Adrenal gland (tissue), 5 donors: ENCODE measurements at regions not wholly inside any gene's neighbourhood (a gene's known extent, or its start where the extent isn't known, plus 50 kb on each side); places are given as distances from the start of the nearest gene placed in this dataset.

Experiments
- POLR2A ChIP-seq, 2 donors: fragments of 450-650 bp; IDR thresholded peaks; one replicate each; pipeline ENCODE4 v1.6.1; 2017; ENCODE audit warnings: antibody characterized with exemption in 2 of 2, mild to moderate bottlenecking in 2 of 2, moderate library complexity in 1 of 2
- TF ChIP-seq, protein P1 (sequence below), 6 experiments: fragments of 450-650 bp in 4 of 6; fragments of 200-600 bp in 2 of 6; sonication (generic) in 1 of 6; IDR thresholded peaks; 1 replicate in 5 of 6; 2 replicates in 1 of 6; pipeline versions ENCODE4 v1.5.1 to v1.8.0; 2016 to 2021; ENCODE audit warnings: antibody characterized with exemption in 6 of 6, mild to moderate bottlenecking in 2 of 6, moderate library complexity in 1 of 6
- donor health status: DM: no; HTN: no; CAD: no.

DNA sequence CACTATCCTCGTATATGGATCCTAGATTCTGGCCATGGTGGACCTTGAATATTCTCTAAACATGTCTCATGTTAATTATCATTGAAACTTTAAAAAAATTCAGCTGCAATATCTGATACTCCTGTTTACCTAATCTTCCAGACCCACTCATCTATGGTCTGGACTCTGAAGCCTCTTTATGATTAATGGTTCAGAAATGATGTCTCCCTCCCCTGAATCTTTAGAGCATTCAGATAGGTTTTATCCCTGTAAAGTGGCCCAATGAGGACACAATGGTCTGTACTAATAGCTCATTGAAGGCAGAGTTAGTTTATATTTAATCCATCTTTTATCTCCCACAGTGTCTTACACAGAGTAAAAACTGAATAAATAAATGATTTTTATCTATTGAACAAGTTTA is 53.0 kb upstream of the DUSP10 start:
- TF ChIP-seq, protein P1, sequence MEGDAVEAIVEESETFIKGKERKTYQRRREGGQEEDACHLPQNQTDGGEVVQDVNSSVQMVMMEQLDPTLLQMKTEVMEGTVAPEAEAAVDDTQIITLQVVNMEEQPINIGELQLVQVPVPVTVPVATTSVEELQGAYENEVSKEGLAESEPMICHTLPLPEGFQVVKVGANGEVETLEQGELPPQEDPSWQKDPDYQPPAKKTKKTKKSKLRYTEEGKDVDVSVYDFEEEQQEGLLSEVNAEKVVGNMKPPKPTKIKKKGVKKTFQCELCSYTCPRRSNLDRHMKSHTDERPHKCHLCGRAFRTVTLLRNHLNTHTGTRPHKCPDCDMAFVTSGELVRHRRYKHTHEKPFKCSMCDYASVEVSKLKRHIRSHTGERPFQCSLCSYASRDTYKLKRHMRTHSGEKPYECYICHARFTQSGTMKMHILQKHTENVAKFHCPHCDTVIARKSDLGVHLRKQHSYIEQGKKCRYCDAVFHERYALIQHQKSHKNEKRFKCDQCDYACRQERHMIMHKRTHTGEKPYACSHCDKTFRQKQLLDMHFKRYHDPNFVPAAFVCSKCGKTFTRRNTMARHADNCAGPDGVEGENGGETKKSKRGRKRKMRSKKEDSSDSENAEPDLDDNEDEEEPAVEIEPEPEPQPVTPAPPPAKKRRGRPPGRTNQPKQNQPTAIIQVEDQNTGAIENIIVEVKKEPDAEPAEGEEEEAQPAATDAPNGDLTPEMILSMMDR (IDR thresholded peaks at IDR 0.05): no peak
- no peak for TF ChIP-seq POLR2A (IDR thresholded peaks at IDR 0.05)
